ENCODE measurements at regions not wholly inside any gene's neighbourhood (a gene's known extent, or its start where the extent isn't known, plus 50 kb on each side); places are given as distances from the start of the nearest gene placed in this dataset.

DNA sequence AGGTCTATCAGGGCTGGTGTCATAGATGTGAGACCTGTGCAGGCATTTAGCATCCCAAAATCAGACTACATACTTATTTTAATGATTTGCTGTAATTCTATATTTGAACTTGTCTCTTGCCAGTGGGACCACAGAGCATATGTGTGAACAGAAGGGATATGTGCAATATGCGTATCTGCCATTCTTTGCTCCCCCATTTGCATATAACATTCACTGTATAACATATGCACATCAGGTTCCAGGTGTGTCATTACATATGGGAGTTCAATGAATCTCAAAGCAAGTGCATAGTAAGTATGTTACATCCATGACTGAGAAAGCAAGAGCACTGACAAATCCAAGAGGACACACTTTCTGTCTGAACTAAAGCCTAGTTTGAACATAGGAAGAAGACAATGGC is 1115.1 kb upstream of the CNTN5 start:
- TF ChIP-seq POLR2A (IDR thresholded peaks at IDR 0.05): no peak
- TF ChIP-seq, protein P1, sequence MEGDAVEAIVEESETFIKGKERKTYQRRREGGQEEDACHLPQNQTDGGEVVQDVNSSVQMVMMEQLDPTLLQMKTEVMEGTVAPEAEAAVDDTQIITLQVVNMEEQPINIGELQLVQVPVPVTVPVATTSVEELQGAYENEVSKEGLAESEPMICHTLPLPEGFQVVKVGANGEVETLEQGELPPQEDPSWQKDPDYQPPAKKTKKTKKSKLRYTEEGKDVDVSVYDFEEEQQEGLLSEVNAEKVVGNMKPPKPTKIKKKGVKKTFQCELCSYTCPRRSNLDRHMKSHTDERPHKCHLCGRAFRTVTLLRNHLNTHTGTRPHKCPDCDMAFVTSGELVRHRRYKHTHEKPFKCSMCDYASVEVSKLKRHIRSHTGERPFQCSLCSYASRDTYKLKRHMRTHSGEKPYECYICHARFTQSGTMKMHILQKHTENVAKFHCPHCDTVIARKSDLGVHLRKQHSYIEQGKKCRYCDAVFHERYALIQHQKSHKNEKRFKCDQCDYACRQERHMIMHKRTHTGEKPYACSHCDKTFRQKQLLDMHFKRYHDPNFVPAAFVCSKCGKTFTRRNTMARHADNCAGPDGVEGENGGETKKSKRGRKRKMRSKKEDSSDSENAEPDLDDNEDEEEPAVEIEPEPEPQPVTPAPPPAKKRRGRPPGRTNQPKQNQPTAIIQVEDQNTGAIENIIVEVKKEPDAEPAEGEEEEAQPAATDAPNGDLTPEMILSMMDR (IDR thresholded peaks at IDR 0.05): no peak

All from sigmoid colon (tissue), 3 donors.